ENCODE measurements at regions not wholly inside any gene's neighbourhood (a gene's known extent, or its start where the extent isn't known, plus 50 kb on each side); places are given as distances from the start of the nearest gene placed in this dataset.
A peak's percentile ranks its signal among the peaks of the same experiment; 100 is the strongest.

DNA sequence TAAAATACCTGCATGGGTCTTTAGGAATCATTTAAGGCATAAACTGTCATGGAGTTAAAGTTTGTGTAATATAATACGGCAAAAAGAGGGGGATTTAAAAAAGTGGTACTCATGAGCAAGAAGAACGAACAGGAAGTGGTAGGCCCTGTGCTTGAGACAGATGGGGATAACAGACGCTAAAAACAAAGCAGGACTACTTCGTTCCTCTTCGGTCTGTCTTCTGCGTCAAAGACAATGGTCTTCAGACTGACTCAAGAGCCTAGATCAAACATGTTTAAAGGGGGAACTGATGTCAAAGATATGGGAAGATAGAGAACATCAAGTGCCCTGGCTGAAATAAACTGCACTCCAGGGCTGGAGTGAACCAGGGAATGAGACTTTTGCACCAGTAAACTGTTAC, 59.8 kb upstream of the RFX3 start:
- Histone ChIP-seq H3K4me1 (no peaks in the 10 kb centered on the region), H3K4me3 (no peak overlapping the region), H3K9me3 (no peaks in the 10 kb centered on the region), H3K27ac (no peak overlapping the region), H3K27me3 (no peaks in the 10 kb centered on the region), H3K36me3 (replicated peaks in 1 of 2; ENCODE audit: insufficient read depth in 1 of 2, low read depth in 2 of 2) (no peaks in the 10 kb centered on the region)
- intact Hi-C loops (cut with DNase I) = no loop called here
- TF ChIP-seq, protein P1, sequence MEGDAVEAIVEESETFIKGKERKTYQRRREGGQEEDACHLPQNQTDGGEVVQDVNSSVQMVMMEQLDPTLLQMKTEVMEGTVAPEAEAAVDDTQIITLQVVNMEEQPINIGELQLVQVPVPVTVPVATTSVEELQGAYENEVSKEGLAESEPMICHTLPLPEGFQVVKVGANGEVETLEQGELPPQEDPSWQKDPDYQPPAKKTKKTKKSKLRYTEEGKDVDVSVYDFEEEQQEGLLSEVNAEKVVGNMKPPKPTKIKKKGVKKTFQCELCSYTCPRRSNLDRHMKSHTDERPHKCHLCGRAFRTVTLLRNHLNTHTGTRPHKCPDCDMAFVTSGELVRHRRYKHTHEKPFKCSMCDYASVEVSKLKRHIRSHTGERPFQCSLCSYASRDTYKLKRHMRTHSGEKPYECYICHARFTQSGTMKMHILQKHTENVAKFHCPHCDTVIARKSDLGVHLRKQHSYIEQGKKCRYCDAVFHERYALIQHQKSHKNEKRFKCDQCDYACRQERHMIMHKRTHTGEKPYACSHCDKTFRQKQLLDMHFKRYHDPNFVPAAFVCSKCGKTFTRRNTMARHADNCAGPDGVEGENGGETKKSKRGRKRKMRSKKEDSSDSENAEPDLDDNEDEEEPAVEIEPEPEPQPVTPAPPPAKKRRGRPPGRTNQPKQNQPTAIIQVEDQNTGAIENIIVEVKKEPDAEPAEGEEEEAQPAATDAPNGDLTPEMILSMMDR (IDR thresholded peaks at IDR 0.05) = no peak
- 67 to 77% methylated on average over 6 of the region's 6 CpGs for WGBS, 2 donors
- no peak for ATAC-seq
- DNase-seq = no peak

DNA sequence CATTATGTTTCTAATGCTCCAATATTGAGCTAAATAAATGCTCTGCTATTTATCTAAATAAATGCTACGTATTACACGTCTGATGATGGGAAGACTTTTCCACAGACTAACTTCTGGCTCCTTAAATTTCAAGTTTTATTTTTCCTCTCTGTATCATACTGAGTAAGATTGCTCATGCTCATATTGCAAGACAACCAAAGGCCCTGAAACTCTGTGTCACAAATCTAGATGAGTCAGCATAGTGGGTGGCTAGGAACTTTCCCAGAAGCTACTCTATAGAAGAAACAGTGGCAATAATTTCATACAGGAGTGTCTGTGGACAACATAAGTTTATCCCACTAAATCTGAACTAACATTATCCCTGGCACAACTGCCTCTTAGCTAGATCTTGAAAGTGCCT, 53.0 kb upstream of the RFX3 start:
- DNase-seq = no peak
- no peak overlapping the region for H3K27ac ChIP-seq
- no peak overlapping the region for H3K4me3 ChIP-seq
- WGBS, 2 donors = 93 to 98% methylated on average over 2 of the region's 2 CpGs
- intact Hi-C loops (cut with DNase I) = no loop called here
- H3K36me3 ChIP-seq (replicated peaks in 1 of 2; ENCODE audit: insufficient read depth in 1 of 2, low read depth in 2 of 2) = no peaks in the 10 kb centered on the region
- H3K4me1 ChIP-seq = no peaks in the 10 kb centered on the region
- TF ChIP-seq, protein P1 (IDR thresholded peaks at IDR 0.05) = no peak
- no peak for TF ChIP-seq POLR2A (IDR thresholded peaks at IDR 0.05)
- no peak for ATAC-seq
- no peaks in the 10 kb centered on the region for H3K9me3 ChIP-seq
- no peaks in the 10 kb centered on the region for H3K27me3 ChIP-seq

DNA sequence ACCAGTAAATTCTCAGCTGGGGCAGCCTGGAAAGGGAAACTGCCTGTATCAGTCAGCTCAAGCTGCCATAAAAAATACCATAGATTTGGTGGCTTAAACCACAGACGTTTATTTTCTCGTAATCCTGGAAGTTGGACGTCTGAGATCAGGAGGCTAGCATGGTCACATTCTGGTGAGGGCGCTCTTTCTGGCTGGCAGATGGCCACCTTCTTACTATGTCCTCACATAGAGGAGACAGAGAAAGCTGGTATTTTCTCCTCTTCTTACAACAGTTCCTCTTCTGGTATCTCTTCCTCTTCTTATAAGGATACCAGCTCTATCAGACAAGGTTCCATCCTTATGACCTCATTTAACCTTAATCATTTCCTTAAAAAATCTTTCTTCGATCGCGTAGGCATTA, 50.5 kb upstream of the RFX3 start:
- Histone ChIP-seq H3K4me3 (no peak overlapping the region), H3K4me1 (no peaks in the 10 kb centered on the region), H3K27ac (no peak overlapping the region), H3K27me3 (no peaks in the 10 kb centered on the region), H3K36me3 (replicated peaks in 1 of 2; ENCODE audit: insufficient read depth in 1 of 2, low read depth in 2 of 2) (no peaks in the 10 kb centered on the region), H3K9me3 (no peaks in the 10 kb centered on the region)
- ATAC-seq = no peak
- 75 to 87% methylated on average over 7 of the region's 7 CpGs for WGBS, 2 donors
- intact Hi-C loops (cut with DNase I) = no loop called here
- TF ChIP-seq, protein P1 (IDR thresholded peaks at IDR 0.05) = no peak
- TF ChIP-seq POLR2A (IDR thresholded peaks at IDR 0.05) = no peak
- DNase-seq = peak in 2 of 4 donors; percentile 9 to 58

DNA sequence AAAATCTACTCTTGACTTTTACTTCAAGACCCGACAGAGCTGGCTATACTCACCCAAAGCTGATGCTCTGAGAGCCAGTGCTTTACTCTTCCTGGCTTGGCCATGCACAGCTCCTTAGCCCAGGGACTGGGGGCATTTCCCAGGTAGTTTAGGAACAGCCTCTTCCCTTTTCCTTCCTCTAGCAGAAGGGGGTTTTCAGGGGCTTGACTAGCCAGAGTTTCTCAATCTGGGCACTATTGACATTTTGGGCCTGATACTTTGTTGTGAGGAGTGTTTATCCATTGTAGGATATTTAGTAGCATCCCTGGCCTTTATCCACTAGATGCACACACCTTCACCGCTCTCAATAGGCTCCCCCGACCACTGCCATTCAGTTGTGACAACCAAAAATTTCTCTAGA, 50.0 kb upstream of the RFX3 start:
- Histone ChIP-seq H3K4me3 (no peak overlapping the region), H3K36me3 (replicated peaks in 1 of 2; ENCODE audit: insufficient read depth in 1 of 2, low read depth in 2 of 2) (no peaks in the 10 kb centered on the region), H3K27me3 (no peaks in the 10 kb centered on the region), H3K4me1 (no peaks in the 10 kb centered on the region), H3K27ac (no peak overlapping the region), H3K9me3 (no peaks in the 10 kb centered on the region)
- TF ChIP-seq, protein P1 (IDR thresholded peaks at IDR 0.05) = no peak
- TF ChIP-seq POLR2A (IDR thresholded peaks at IDR 0.05) = no peak
- ATAC-seq (no peak), DNase-seq (no peak)
- WGBS, 2 donors = 96 to 98% methylated on average over 3 of the region's 3 CpGs
- intact Hi-C loops (cut with DNase I) = no loop called here
